ENCODE measurements at regions not wholly inside any gene's neighbourhood (a gene's known extent, or its start where the extent isn't known, plus 50 kb on each side); places are given as distances from the start of the nearest gene placed in this dataset.

- TF ChIP-seq, protein P1, sequence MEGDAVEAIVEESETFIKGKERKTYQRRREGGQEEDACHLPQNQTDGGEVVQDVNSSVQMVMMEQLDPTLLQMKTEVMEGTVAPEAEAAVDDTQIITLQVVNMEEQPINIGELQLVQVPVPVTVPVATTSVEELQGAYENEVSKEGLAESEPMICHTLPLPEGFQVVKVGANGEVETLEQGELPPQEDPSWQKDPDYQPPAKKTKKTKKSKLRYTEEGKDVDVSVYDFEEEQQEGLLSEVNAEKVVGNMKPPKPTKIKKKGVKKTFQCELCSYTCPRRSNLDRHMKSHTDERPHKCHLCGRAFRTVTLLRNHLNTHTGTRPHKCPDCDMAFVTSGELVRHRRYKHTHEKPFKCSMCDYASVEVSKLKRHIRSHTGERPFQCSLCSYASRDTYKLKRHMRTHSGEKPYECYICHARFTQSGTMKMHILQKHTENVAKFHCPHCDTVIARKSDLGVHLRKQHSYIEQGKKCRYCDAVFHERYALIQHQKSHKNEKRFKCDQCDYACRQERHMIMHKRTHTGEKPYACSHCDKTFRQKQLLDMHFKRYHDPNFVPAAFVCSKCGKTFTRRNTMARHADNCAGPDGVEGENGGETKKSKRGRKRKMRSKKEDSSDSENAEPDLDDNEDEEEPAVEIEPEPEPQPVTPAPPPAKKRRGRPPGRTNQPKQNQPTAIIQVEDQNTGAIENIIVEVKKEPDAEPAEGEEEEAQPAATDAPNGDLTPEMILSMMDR (IDR thresholded peaks at IDR 0.05): no peak
- TF ChIP-seq POLR2A (IDR thresholded peaks at IDR 0.05): no peak
Measured at GRCh38 chr7:26090927-26091519, 61.0 kb upstream of the NFE2L3 start.
